ENCODE measurements at regions not wholly inside any gene's neighbourhood (a gene's known extent, or its start where the extent isn't known, plus 50 kb on each side); places are given as distances from the start of the nearest gene placed in this dataset.
"Not testable (repeated sequence)": the region's sequence is repeated elsewhere in the genome, so short reads cannot be mapped to it uniquely, and the experiment has no call there.

- WGBS, result 88% methylated on average over 4 of the region's 4 CpGs
- Histone ChIP-seq H3K27me3 (ENCODE audit: control insufficient read depth in 2 of 2, insufficient read depth in 1 of 2, low read length in 1 of 2) (no peaks in the 10 kb centered on the region), H3K4me3 (ENCODE audit: low read length in 2 of 2) (no peak overlapping the region), H3K9me3 (ENCODE audit: control insufficient read depth in 2 of 2, insufficient read depth in 1 of 2, low read length in 1 of 2) (no peaks in the 10 kb centered on the region), H3K27ac (ENCODE audit: low read depth in 1 of 2, low read length in 1 of 2) (no peak overlapping the region), H3K4me1 (ENCODE audit: control insufficient read depth in 2 of 2, insufficient read depth in 2 of 2, low read length in 2 of 2) (no peaks in the 10 kb centered on the region), H3K36me3 (ENCODE audit: control insufficient read depth in 2 of 2, insufficient read depth in 2 of 2, low read length in 1 of 2) (no peaks in the 10 kb centered on the region)
- peak in 1 of 9 donors; percentile 25 for DNase-seq (ENCODE audit: low read depth in 6 of 9, low spot score in 9 of 9)
These were observed 69.3 kb upstream of the PARD3 start for GRCh38 chr10:34884272-34884952.

GRCh38 chr10:34880817-34881216 lies 65.7 kb upstream of the PARD3 start:
- Histone ChIP-seq H3K9me3 (ENCODE audit: control insufficient read depth in 2 of 2, insufficient read depth in 1 of 2, low read length in 1 of 2) (no peaks in the 10 kb centered on the region), H3K4me1 (ENCODE audit: control insufficient read depth in 2 of 2, insufficient read depth in 2 of 2, low read length in 2 of 2) (no peaks in the 10 kb centered on the region), H3K27me3 (ENCODE audit: control insufficient read depth in 2 of 2, insufficient read depth in 1 of 2, low read length in 1 of 2) (no peaks in the 10 kb centered on the region), H3K36me3 (ENCODE audit: control insufficient read depth in 2 of 2, insufficient read depth in 2 of 2, low read length in 1 of 2) (no peaks in the 10 kb centered on the region), H3K27ac (ENCODE audit: low read depth in 1 of 2, low read length in 1 of 2) (no peak overlapping the region), H3K4me3 (ENCODE audit: low read length in 2 of 2) (no peak overlapping the region)
- WGBS, result 98% methylated on average over 7 of the region's 7 CpGs
- no peak for DNase-seq (ENCODE audit: low read depth in 6 of 9, low spot score in 9 of 9)

GRCh38 chr10:34878651-34879050 lies 63.6 kb upstream of the PARD3 start:
- H3K4me1 ChIP-seq (ENCODE audit: control insufficient read depth in 2 of 2, insufficient read depth in 2 of 2, low read length in 2 of 2); DNase-seq (ENCODE audit: low read depth in 6 of 9, low spot score in 9 of 9); H3K36me3 ChIP-seq (ENCODE audit: control insufficient read depth in 2 of 2, insufficient read depth in 2 of 2, low read length in 1 of 2); H3K27me3 ChIP-seq (ENCODE audit: control insufficient read depth in 2 of 2, insufficient read depth in 1 of 2, low read length in 1 of 2); H3K27ac ChIP-seq (ENCODE audit: low read depth in 1 of 2, low read length in 1 of 2); H3K4me3 ChIP-seq (ENCODE audit: low read length in 2 of 2); H3K9me3 ChIP-seq (ENCODE audit: control insufficient read depth in 2 of 2, insufficient read depth in 1 of 2, low read length in 1 of 2): not testable (repeated sequence)
- 93% methylated on average over 1 of the region's 1 CpG for WGBS

GRCh38 chr10:34875061-34875460 lies 60.0 kb upstream of the PARD3 start:
- Histone ChIP-seq H3K4me1 (ENCODE audit: control insufficient read depth in 2 of 2, insufficient read depth in 2 of 2, low read length in 2 of 2) (peaks cover 0 to 3% of the 10 kb centered on the region in 2 donors), H3K27me3 (ENCODE audit: control insufficient read depth in 2 of 2, insufficient read depth in 1 of 2, low read length in 1 of 2) (no peaks in the 10 kb centered on the region), H3K27ac (ENCODE audit: low read depth in 1 of 2, low read length in 1 of 2) (no peak overlapping the region), H3K4me3 (ENCODE audit: low read length in 2 of 2) (no peak overlapping the region), H3K9me3 (ENCODE audit: control insufficient read depth in 2 of 2, insufficient read depth in 1 of 2, low read length in 1 of 2) (no peaks in the 10 kb centered on the region), H3K36me3 (ENCODE audit: control insufficient read depth in 2 of 2, insufficient read depth in 2 of 2, low read length in 1 of 2) (no peaks in the 10 kb centered on the region)
- 98% methylated on average over 11 of the region's 11 CpGs for WGBS
- no peak for DNase-seq (ENCODE audit: low read depth in 6 of 9, low spot score in 9 of 9)

- no peaks in the 10 kb centered on the region for H3K36me3 ChIP-seq (ENCODE audit: control insufficient read depth in 2 of 2, insufficient read depth in 2 of 2, low read length in 1 of 2)
- 88% methylated on average over 3 of the region's 3 CpGs for WGBS
These were observed 57.7 kb upstream of the PARD3 start for GRCh38 chr10:34872820-34873219.

GRCh38 chr10:34869135-34869836 lies 54.2 kb upstream of the PARD3 start:
- H3K9me3 ChIP-seq (ENCODE audit: control insufficient read depth in 2 of 2, insufficient read depth in 1 of 2, low read length in 1 of 2), result no peaks in the 10 kb centered on the region
- peak overlapping the region; percentile 92 to 94 for H3K27ac ChIP-seq (ENCODE audit: low read depth in 1 of 2, low read length in 1 of 2)
- peaks cover 15 to 38% of the 10 kb centered on the region in 2 donors for H3K4me1 ChIP-seq (ENCODE audit: control insufficient read depth in 2 of 2, insufficient read depth in 2 of 2, low read length in 2 of 2)
- 34% methylated on average over 11 of the region's 11 CpGs for WGBS
- no peaks in the 10 kb centered on the region for H3K27me3 ChIP-seq (ENCODE audit: control insufficient read depth in 2 of 2, insufficient read depth in 1 of 2, low read length in 1 of 2)
- no peaks in the 10 kb centered on the region for H3K36me3 ChIP-seq (ENCODE audit: control insufficient read depth in 2 of 2, insufficient read depth in 2 of 2, low read length in 1 of 2)
- H3K4me3 ChIP-seq (ENCODE audit: low read length in 2 of 2), result no peak overlapping the region
- DNase-seq (ENCODE audit: low read depth in 6 of 9, low spot score in 9 of 9), result peak in 8 of 9 donors; percentile 37 to 83 (median 61)

More at GRCh38 chr10:34872820-34873219, 57.7 kb upstream of the PARD3 start:
- no peak overlapping the region for H3K27ac ChIP-seq (ENCODE audit: low read depth in 1 of 2, low read length in 1 of 2)
- DNase-seq (ENCODE audit: low read depth in 6 of 9, low spot score in 9 of 9), result no peak
- H3K4me1 ChIP-seq (ENCODE audit: control insufficient read depth in 2 of 2, insufficient read depth in 2 of 2, low read length in 2 of 2), result peaks cover 11 to 21% of the 10 kb centered on the region in 2 donors
- no peak overlapping the region for H3K4me3 ChIP-seq (ENCODE audit: low read length in 2 of 2)
- no peaks in the 10 kb centered on the region for H3K27me3 ChIP-seq (ENCODE audit: control insufficient read depth in 2 of 2, insufficient read depth in 1 of 2, low read length in 1 of 2)
- H3K9me3 ChIP-seq (ENCODE audit: control insufficient read depth in 2 of 2, insufficient read depth in 1 of 2, low read length in 1 of 2), result no peaks in the 10 kb centered on the region

GRCh38 chr10:34868589-34868988 lies 53.5 kb upstream of the PARD3 start:
- Histone ChIP-seq H3K27ac (ENCODE audit: low read depth in 1 of 2, low read length in 1 of 2) (peak overlapping the region; percentile 78 to 94), H3K4me3 (ENCODE audit: low read length in 2 of 2) (no peak overlapping the region), H3K4me1 (ENCODE audit: control insufficient read depth in 2 of 2, insufficient read depth in 2 of 2, low read length in 2 of 2) (peaks cover 19 to 43% of the 10 kb centered on the region in 2 donors), H3K27me3 (ENCODE audit: control insufficient read depth in 2 of 2, insufficient read depth in 1 of 2, low read length in 1 of 2) (no peaks in the 10 kb centered on the region), H3K9me3 (ENCODE audit: control insufficient read depth in 2 of 2, insufficient read depth in 1 of 2, low read length in 1 of 2) (no peaks in the 10 kb centered on the region), H3K36me3 (ENCODE audit: control insufficient read depth in 2 of 2, insufficient read depth in 2 of 2, low read length in 1 of 2) (no peaks in the 10 kb centered on the region)
- WGBS, result 85% methylated on average over 6 of the region's 6 CpGs
- DNase-seq (ENCODE audit: low read depth in 6 of 9, low spot score in 9 of 9), result no peak

- DNase-seq (ENCODE audit: low read depth in 6 of 9, low spot score in 9 of 9), result peak in 3 of 9 donors; percentile 39 to 67 (median 42)
- WGBS, result 49% methylated on average over 3 of the region's 3 CpGs
These were observed 51.8 kb upstream of the PARD3 start for GRCh38 chr10:34866848-34867247.

More at GRCh38 chr10:34866848-34867247, 51.8 kb upstream of the PARD3 start:
- H3K36me3 ChIP-seq (ENCODE audit: control insufficient read depth in 2 of 2, insufficient read depth in 2 of 2, low read length in 1 of 2), result no peaks in the 10 kb centered on the region
- H3K4me1 ChIP-seq (ENCODE audit: control insufficient read depth in 2 of 2, insufficient read depth in 2 of 2, low read length in 2 of 2), result peaks cover 19 to 45% of the 10 kb centered on the region in 2 donors
- H3K4me3 ChIP-seq (ENCODE audit: low read length in 2 of 2), result no peak overlapping the region
- H3K27ac ChIP-seq (ENCODE audit: low read depth in 1 of 2, low read length in 1 of 2), result no peak overlapping the region
- H3K9me3 ChIP-seq (ENCODE audit: control insufficient read depth in 2 of 2, insufficient read depth in 1 of 2, low read length in 1 of 2), result no peaks in the 10 kb centered on the region
- H3K27me3 ChIP-seq (ENCODE audit: control insufficient read depth in 2 of 2, insufficient read depth in 1 of 2, low read length in 1 of 2), result no peaks in the 10 kb centered on the region
